ENCODE measurements at regions not wholly inside any gene's neighbourhood (a gene's known extent, or its start where the extent isn't known, plus 50 kb on each side); places are given as distances from the start of the nearest gene placed in this dataset.
A peak's percentile ranks its signal among the peaks of the same experiment; 100 is the strongest.

- Histone ChIP-seq H3K23ac (ENCODE audit: insufficient read length) (no peak overlapping the region), H2BK15ac (ENCODE audit: low read length) (no peak overlapping the region), H3K79me2 (ENCODE audit: control insufficient read depth in 1 of 2, insufficient read depth in 2 of 2, low read length in 2 of 2) (no peaks in the 10 kb centered on the region), H4K20me1 (replicated peaks in 1 of 2; ENCODE audit: control insufficient read depth in 1 of 2, insufficient read depth in 2 of 2, low read length in 2 of 2) (no peaks in the 10 kb centered on the region), H2BK12ac (ENCODE audit: low read depth, low read length) (no peak overlapping the region), H3K27ac (ENCODE audit: low read depth, low read length) (no peak overlapping the region), H3K4me1 (replicated peaks in 1 of 4; ENCODE audit: control insufficient read depth in 3 of 4, insufficient read depth in 4 of 4, low read length in 3 of 4) (no peaks in the 10 kb centered on the region; a peak in 1 of 7 replicates), H3K4me2 (ENCODE audit: insufficient read depth in 1 of 2, low read depth in 2 of 2, low read length in 2 of 2) (no peak overlapping the region), H3K9me3 (ENCODE audit: insufficient read depth in 2 of 2, low read depth in 1 of 2, low read length in 1 of 2) (no peaks in the 10 kb centered on the region), H3K36me3 (ENCODE audit: control insufficient read depth in 2 of 4, insufficient read depth in 4 of 4, low read length in 3 of 4) (no peaks in the 10 kb centered on the region), H3K9ac (replicated peaks in 1 of 4; ENCODE audit: extremely low read depth in 1 of 4, low read depth in 3 of 4, low read length in 3 of 4) (no peak overlapping the region), H2BK5ac (ENCODE audit: low read depth, low read length) (no peak overlapping the region), H4K8ac (ENCODE audit: extremely low read depth, insufficient read depth, low read length) (no peak overlapping the region), H3K18ac (ENCODE audit: extremely low read depth, low read length) (no peak overlapping the region), H2BK20ac (ENCODE audit: low read length) (no peak overlapping the region), H2AFZ (ENCODE audit: low read length) (no peak overlapping the region), H4K91ac (replicated peaks; ENCODE audit: insufficient read length, low read length) (no peak overlapping the region), H4K5ac (ENCODE audit: insufficient read length, low read depth, low read length) (no peak overlapping the region), H3K79me1 (ENCODE audit: low read depth, low read length) (no peaks in the 10 kb centered on the region), H3K27me3 (replicated peaks in 1 of 4; ENCODE audit: control insufficient read depth in 3 of 4, extremely low read depth in 1 of 4, insufficient read depth in 3 of 4, low read length in 3 of 4) (no peaks in the 10 kb centered on the region), H3K4ac (replicated peaks; ENCODE audit: insufficient read length, low read depth, low read length) (no peak overlapping the region), H3K14ac (ENCODE audit: insufficient read length) (no peak overlapping the region), H3K56ac (replicated peaks; ENCODE audit: insufficient read length, low read depth, low read length) (no peak overlapping the region), H3K23me2 (ENCODE audit: low read depth, low read length) (no peaks in the 10 kb centered on the region; the same call in 1 of the 2 replicates), H3K4me3 (ENCODE audit: extremely low read depth in 1 of 4, insufficient read depth in 2 of 4, low read depth in 3 of 4, low read length in 4 of 4) (no peak overlapping the region), H2AK5ac (ENCODE audit: low read depth, low read length) (no peak overlapping the region), H2BK120ac (replicated peaks; ENCODE audit: low read depth, low read length) (no peak overlapping the region)
- ChIA-PET CTCF (ENCODE audit: partially characterized antibody) (interaction anchor here (0.8 to 3.4 kb wide), 6 partner anchors 8 to 221 kb away, joined by 3 to 34 read pairs (median 4); no protein-coding TSS in a partner anchor), POLR2A (ENCODE audit: partially characterized antibody) (no interaction called here)
- DNase-seq (ENCODE audit: low read depth in 1 of 2, low spot score in 2 of 2) (peak in 1 of 2 experiments; percentile 31), FAIRE-seq (no peak)
- 79% methylated on average over 2 of the region's 2 CpGs; no CpG with 5 or more reads in 1 of the 2 experiments for WGBS, 2 experiments (ENCODE audit: extremely low coverage in 1 of 2, insufficient coverage in 1 of 2, insufficient read length in 1 of 2, insufficient replicate concordance in 2 of 2, low coverage in 1 of 2, low lambda C conversion rate in 2 of 2, missing lambda C conversion rate in 1 of 2)
- TF ChIP-seq CREB1 (IDR thresholded peaks at IDR 0.05), result no peak
- TF ChIP-seq FOSL1 (IDR thresholded peaks at IDR 0.05; ENCODE audit: insufficient read depth, low read depth, low read length), result no peak
- no peak for TF ChIP-seq ZNF274 (IDR thresholded peaks at IDR 0.05; ENCODE audit: borderline replicate concordance, extremely low read depth, low read length)
- TF ChIP-seq EP300 (IDR thresholded peaks at IDR 0.05; ENCODE audit: borderline replicate concordance in 1 of 2, low read depth in 2 of 2, low read length in 2 of 2), result no peak
- TF ChIP-seq CHD2 (IDR thresholded peaks at IDR 0.05; ENCODE audit: low read length), result no peak
- TF ChIP-seq HDAC2 (IDR thresholded peaks at IDR 0.05; ENCODE audit: borderline replicate concordance in 1 of 2, low read depth in 2 of 2, low read length in 2 of 2), result no peak
These were observed 67.4 kb upstream of the TOP1 start for GRCh38 chr20:40961176-40961575.
